ENCODE measurements at regions not wholly inside any gene's neighbourhood (a gene's known extent, or its start where the extent isn't known, plus 50 kb on each side); places are given as distances from the start of the nearest gene placed in this dataset.

DNA sequence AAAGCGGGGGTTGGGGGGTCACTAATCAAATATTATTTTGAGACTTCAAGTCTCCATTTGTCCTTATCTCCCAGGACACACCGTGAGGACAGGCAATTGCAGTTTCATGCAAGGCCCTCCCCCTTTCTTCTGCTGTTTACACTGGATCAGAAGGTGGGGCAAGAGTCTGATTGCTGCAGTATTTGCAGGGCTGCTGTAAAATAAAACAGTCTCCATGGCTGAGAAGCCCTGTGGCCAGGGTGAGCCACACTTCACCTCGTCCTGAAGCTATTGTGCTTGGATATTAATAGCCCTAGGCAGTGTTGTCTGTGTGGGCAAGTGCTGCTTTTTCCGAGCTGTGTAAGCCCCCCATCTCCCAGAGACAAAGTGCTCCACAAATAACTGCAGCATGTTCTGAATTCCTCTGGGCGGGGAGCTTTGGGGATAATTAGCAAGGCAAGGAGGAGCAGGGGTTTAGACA, 187.4 kb upstream of the NTF3 start:
- TF ChIP-seq EZH2 (IDR thresholded peaks at IDR 0.05) (no peak), CTCF (IDR thresholded peaks at IDR 0.05) (no peak)
